Naive thymus-derived CD8-positive, alpha-beta T cell (primary cell): ENCODE measurements at regions not wholly inside any gene's neighbourhood (a gene's known extent, or its start where the extent isn't known, plus 50 kb on each side); places are given as distances from the start of the nearest gene placed in this dataset.

Experiments used
- ATAC-seq, 2 donors: fragments of 150-1000 bp; cut with Tn5 transposase in 1 of 2; sonication (Bioruptor Pico), chemical (Tn5 transposase) in 1 of 2; 1 replicate in 1 of 2; 2 replicates in 1 of 2; pipeline ENCODE4 v1.10.0; 2021; ENCODE audit warnings: mild to moderate bottlenecking in 2 of 2, moderate library complexity in 2 of 2
- POLR2A ChIA-PET: fragments of 350-600 bp; sonication (Branson Sonifier 250); formaldehyde crosslinking; loops from one replicate; lab custom pipeline; 2021; ENCODE audit warnings: antibody characterized with exemption; lab: Charles Lee
- DNase-seq, 10 donors: peaks; one replicate each; pipeline versions ENCODE4 v3.0.0 to v3.0.0-alpha.2; 2020 to 2022
- H3K27ac Mint-ChIP-seq, 10 donors: one replicate each; pipeline ENCODE4 v1.8.0; 2020 to 2022; ENCODE audit warnings: mild to moderate bottlenecking in 10 of 10, mixed read lengths in 10 of 10, moderate library complexity in 4 of 10, inconsistent platforms in 1 of 10
- H3K27me3 Mint-ChIP-seq, 5 donors: one replicate each; pipeline ENCODE4 v1.8.0; 2021 to 2022; ENCODE audit warnings: mixed read lengths in 5 of 5
- H3K36me3 Mint-ChIP-seq, 3 donors: one replicate each; pipeline ENCODE4 v1.8.0; 2020 to 2022; ENCODE audit warnings: mixed read lengths in 3 of 3, mild to moderate bottlenecking in 2 of 3, inconsistent platforms in 1 of 3
- H3K4me1 Mint-ChIP-seq, 4 donors: one replicate each; pipeline ENCODE4 v1.8.0; 2021 to 2022; ENCODE audit warnings: mixed read lengths in 4 of 4
- H3K4me3 Mint-ChIP-seq, 10 donors: one replicate each; pipeline ENCODE4 v1.8.0; 2020 to 2022; ENCODE audit warnings: mild to moderate bottlenecking in 10 of 10, mixed read lengths in 10 of 10, moderate library complexity in 6 of 10, inconsistent platforms in 1 of 10
- H3K9me3 Mint-ChIP-seq, 9 donors: one replicate each; pipeline ENCODE4 v1.8.0; 2020 to 2022; ENCODE audit warnings: mixed read lengths in 9 of 9, mild to moderate bottlenecking in 3 of 9, inconsistent platforms in 1 of 9, moderate library complexity in 1 of 9

GRCh38 chr12:78395961-78396360 is 468.6 kb upstream of the SYT1 start:
- no peak overlapping the region for H3K4me3 Mint-ChIP-seq
- H3K36me3 Mint-ChIP-seq: no peaks in the 10 kb centered on the region
- DNase-seq (no peak), ATAC-seq (no peak)
- H3K27me3 Mint-ChIP-seq: no peaks in the 10 kb centered on the region
- H3K9me3 Mint-ChIP-seq: peaks cover 0 to 13% (median 0%) of the 10 kb centered on the region in 9 donors
- H3K27ac Mint-ChIP-seq: no peak overlapping the region
- POLR2A ChIA-PET: no interaction called here
- no peaks in the 10 kb centered on the region for H3K4me1 Mint-ChIP-seq

- Mint-ChIP-seq H3K36me3 (no peaks in the 10 kb centered on the region), H3K9me3 (peaks cover 0 to 13% (median 0%) of the 10 kb centered on the region in 9 donors), H3K27ac (no peak overlapping the region), H3K27me3 (no peaks in the 10 kb centered on the region), H3K4me3 (no peak overlapping the region), H3K4me1 (no peaks in the 10 kb centered on the region)
- no peak for ATAC-seq
- DNase-seq: no peak
- POLR2A ChIA-PET: no interaction called here
These were observed 468.0 kb upstream of the SYT1 start for GRCh38 chr12:78396538-78396937.

DNA sequence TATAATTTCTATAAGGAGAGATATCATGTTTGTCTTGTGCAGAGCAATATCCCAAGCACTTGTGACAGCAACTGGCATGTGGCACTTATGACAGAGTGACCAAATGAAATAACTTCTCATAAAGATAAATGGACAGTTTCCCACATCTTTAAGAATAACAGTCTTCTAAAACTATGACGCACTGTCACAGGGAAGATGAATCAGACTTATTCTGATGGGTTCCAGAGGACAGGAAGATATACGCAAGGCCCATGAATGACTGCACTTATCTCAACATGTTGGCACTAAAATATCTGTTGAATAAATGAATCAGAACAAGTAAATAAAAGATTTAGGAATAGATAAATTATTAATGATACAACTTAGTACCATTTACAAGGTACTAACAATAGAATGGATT is 465.8 kb upstream of the SYT1 start:
- Mint-ChIP-seq H3K4me1 (no peaks in the 10 kb centered on the region), H3K9me3 (peaks cover 0 to 13% (median 0%) of the 10 kb centered on the region in 9 donors)
- POLR2A ChIA-PET: no interaction called here

DNA sequence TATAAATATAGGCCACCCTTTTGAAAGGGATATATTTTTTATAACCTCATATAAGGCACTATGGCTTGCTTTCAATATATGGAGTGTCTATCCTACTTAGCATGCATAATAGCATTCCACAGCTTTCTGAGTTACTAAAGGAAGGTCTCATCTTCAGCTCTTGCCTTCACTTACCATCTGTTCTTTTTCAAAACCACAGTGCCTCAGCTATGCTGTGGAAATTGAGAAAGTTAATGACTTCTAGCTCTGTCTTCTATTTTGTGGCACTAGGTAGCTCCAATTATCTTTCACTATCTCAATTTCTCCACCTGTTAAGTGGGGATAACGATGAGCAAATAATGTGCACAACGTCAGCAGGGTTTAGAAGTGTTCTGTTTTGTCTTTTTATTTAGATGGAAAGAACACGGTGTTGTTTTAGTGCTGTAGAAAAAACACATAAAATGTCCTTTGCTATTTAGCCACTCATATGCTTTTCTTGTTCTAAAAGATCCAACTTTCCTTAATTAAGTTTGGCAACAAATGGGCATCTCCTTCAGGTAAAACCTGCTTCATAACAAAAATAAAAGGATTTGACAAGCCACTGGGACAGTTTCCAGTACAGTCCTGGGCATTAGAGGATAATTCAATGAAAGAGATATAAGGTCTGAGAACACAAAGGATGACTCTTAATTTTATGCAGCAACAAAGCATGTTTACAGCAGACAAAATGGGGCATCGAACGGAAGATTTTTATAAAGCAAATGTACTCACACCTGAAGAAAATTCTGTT is 462.0 kb upstream of the SYT1 start:
- H3K27ac Mint-ChIP-seq: no peak overlapping the region
- no peaks in the 10 kb centered on the region for H3K27me3 Mint-ChIP-seq
- no peak for DNase-seq
- H3K36me3 Mint-ChIP-seq: no peaks in the 10 kb centered on the region
- no peak overlapping the region for H3K4me3 Mint-ChIP-seq
- peaks cover 0 to 13% (median 3%) of the 10 kb centered on the region in 9 donors for H3K9me3 Mint-ChIP-seq
- no peak for ATAC-seq
- POLR2A ChIA-PET: no interaction called here
- H3K4me1 Mint-ChIP-seq: no peaks in the 10 kb centered on the region

More for the DNA sequence above, 465.8 kb upstream of the SYT1 start:
- Mint-ChIP-seq H3K27me3 (no peaks in the 10 kb centered on the region), H3K27ac (no peak overlapping the region), H3K36me3 (no peaks in the 10 kb centered on the region), H3K4me3 (no peak overlapping the region)
- DNase-seq (no peak), ATAC-seq (no peak)

- Mint-ChIP-seq H3K27ac (no peak overlapping the region), H3K4me1 (no peaks in the 10 kb centered on the region), H3K36me3 (no peaks in the 10 kb centered on the region), H3K9me3 (peaks cover 0 to 7% (median 2%) of the 10 kb centered on the region in 9 donors), H3K27me3 (no peaks in the 10 kb centered on the region), H3K4me3 (no peak overlapping the region)
- POLR2A ChIA-PET: no interaction called here
- DNase-seq (no peak), ATAC-seq (no peak)
These were observed 461.4 kb upstream of the SYT1 start for GRCh38 chr12:78403136-78403535.

GRCh38 chr12:78403681-78404080 is 460.9 kb upstream of the SYT1 start:
- peaks cover 0 to 7% (median 0%) of the 10 kb centered on the region in 9 donors for H3K9me3 Mint-ChIP-seq
- POLR2A ChIA-PET: interaction anchor here (0.7 kb wide), 1 partner anchor 1958 kb away, joined by 5 read pairs; no protein-coding TSS in a partner anchor
- H3K4me1 Mint-ChIP-seq: no peaks in the 10 kb centered on the region
- no peak overlapping the region for H3K4me3 Mint-ChIP-seq
- H3K36me3 Mint-ChIP-seq: no peaks in the 10 kb centered on the region
- ATAC-seq (no peak), DNase-seq (no peak)
- no peaks in the 10 kb centered on the region for H3K27me3 Mint-ChIP-seq
- H3K27ac Mint-ChIP-seq: no peak overlapping the region

DNA sequence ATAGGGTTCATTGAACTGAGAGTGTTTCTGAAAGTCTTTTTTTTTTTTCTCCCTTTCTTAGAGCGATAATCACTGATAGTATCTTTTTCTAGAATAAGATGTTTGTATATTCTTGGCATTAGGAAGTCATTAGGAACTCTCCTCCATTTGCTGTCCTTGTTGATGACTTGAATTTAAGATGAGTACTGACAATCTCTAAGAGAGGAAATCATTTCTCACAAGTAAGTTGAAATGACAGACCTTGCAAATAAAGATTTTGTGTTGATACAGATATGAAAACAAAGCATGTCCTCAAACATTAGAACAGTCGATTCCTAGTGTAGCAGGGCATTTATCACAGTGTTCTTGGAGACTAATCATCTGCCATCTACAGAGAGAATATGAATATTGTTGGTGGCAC is 458.4 kb upstream of the SYT1 start:
- Mint-ChIP-seq H3K27me3 (no peaks in the 10 kb centered on the region), H3K9me3 (peaks cover 0 to 7% (median 0%) of the 10 kb centered on the region in 9 donors), H3K4me3 (no peak overlapping the region), H3K4me1 (no peaks in the 10 kb centered on the region), H3K27ac (no peak overlapping the region), H3K36me3 (no peaks in the 10 kb centered on the region)
- DNase-seq: no peak
- no peak for ATAC-seq
- POLR2A ChIA-PET: no interaction called here

GRCh38 chr12:78406828-78407227 is 457.7 kb upstream of the SYT1 start:
- H3K4me3 Mint-ChIP-seq: no peak overlapping the region
- no peaks in the 10 kb centered on the region for H3K27me3 Mint-ChIP-seq
- no peak for DNase-seq
- H3K4me1 Mint-ChIP-seq: no peaks in the 10 kb centered on the region
- no peak for ATAC-seq
- no peak overlapping the region for H3K27ac Mint-ChIP-seq
- no peaks in the 10 kb centered on the region for H3K36me3 Mint-ChIP-seq
- peaks cover 0 to 10% (median 0%) of the 10 kb centered on the region in 9 donors for H3K9me3 Mint-ChIP-seq
- POLR2A ChIA-PET: no interaction called here

GRCh38 chr12:78407722-78408121 is 456.9 kb upstream of the SYT1 start:
- ATAC-seq (no peak), DNase-seq (no peak)
- Mint-ChIP-seq H3K27me3 (no peaks in the 10 kb centered on the region), H3K9me3 (peaks cover 0 to 10% (median 0%) of the 10 kb centered on the region in 9 donors), H3K27ac (no peak overlapping the region), H3K4me1 (no peaks in the 10 kb centered on the region), H3K4me3 (no peak overlapping the region), H3K36me3 (no peaks in the 10 kb centered on the region)
- POLR2A ChIA-PET: no interaction called here

DNA sequence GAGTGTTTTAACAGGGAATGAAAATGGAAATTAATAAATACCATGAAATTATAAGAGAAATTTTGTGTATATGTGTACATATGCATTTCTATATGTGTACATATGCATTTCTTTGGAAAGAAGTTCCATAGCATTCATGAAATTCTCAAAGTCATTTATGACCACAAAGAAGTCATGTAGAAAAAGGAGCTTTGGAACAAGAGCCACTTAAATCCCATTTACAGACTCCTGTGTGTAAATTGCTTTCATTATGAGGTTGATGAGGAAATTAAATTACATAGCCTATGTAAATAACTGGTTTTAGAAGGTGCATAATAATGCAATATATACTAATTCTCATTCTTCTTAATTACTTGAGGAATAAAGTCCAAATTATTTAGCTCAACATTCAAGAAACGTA is 450.5 kb upstream of the SYT1 start:
- Mint-ChIP-seq H3K36me3 (no peaks in the 10 kb centered on the region), H3K4me3 (no peak overlapping the region), H3K9me3 (peaks cover 0 to 17% (median 3%) of the 10 kb centered on the region in 9 donors), H3K4me1 (peaks cover 0 to 2% (median 0%) of the 10 kb centered on the region in 4 donors), H3K27me3 (no peaks in the 10 kb centered on the region), H3K27ac (no peak overlapping the region)
- no peak for ATAC-seq
- POLR2A ChIA-PET: no interaction called here
- DNase-seq: no peak

GRCh38 chr12:78418919-78419318 is 445.7 kb upstream of the SYT1 start:
- H3K27me3 Mint-ChIP-seq: no peaks in the 10 kb centered on the region
- no peak overlapping the region for H3K27ac Mint-ChIP-seq
- peaks cover 0 to 17% (median 4%) of the 10 kb centered on the region in 9 donors for H3K9me3 Mint-ChIP-seq
- H3K4me1 Mint-ChIP-seq: peaks cover 0 to 3% (median 0%) of the 10 kb centered on the region in 4 donors
- H3K36me3 Mint-ChIP-seq: no peaks in the 10 kb centered on the region
- POLR2A ChIA-PET: no interaction called here
- ATAC-seq (no peak), DNase-seq (no peak)
- H3K4me3 Mint-ChIP-seq: no peak overlapping the region

- no peaks in the 10 kb centered on the region for H3K27me3 Mint-ChIP-seq
- no peak overlapping the region for H3K27ac Mint-ChIP-seq
- peaks cover 0 to 3% (median 0%) of the 10 kb centered on the region in 4 donors for H3K4me1 Mint-ChIP-seq
- H3K9me3 Mint-ChIP-seq: peaks cover 0 to 17% (median 2%) of the 10 kb centered on the region in 9 donors
- no peaks in the 10 kb centered on the region for H3K36me3 Mint-ChIP-seq
- ATAC-seq (no peak), DNase-seq (no peak)
- POLR2A ChIA-PET: no interaction called here
- no peak overlapping the region for H3K4me3 Mint-ChIP-seq
These were observed 445.1 kb upstream of the SYT1 start for GRCh38 chr12:78419513-78419912.

DNA sequence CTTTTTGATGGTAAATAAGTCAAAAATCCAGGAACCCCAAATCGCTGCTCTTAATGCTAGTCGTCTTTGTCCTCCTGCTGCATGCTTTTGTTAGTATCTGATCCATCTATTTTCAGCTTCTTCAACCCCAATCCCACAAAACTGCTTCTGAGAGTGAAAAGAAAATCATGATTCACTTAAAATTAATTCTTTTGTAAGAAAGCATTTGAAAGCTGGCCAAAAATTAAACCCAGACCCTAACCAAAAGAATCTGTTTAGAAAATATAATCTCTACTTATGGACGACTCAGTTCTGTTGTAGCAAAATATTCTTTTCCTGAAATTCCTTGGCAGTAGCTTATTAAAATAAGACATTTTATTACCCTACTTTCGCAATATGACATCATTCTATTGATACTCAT is 443.6 kb upstream of the SYT1 start:
- no peak for DNase-seq
- H3K36me3 Mint-ChIP-seq: no peaks in the 10 kb centered on the region
- POLR2A ChIA-PET: no interaction called here

DNA sequence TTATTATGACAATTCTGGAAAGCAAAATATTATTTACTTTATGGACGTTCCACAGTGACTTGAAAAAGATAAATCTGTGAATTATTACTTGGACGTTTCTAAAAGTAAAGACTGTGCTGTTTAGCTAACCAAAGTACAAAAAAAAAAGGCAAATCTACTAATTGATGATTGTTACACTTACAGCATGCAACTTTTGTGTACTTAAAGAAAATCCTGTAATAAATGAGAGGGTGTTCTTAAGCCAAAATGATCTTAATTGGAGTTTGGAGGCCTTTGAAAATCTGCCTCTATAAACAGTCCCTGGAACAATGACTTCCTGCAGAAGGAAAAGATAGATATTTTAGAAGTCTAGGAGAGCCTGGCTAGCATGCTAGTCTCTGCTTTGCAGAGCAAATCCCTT is 434.0 kb upstream of the SYT1 start:
- Mint-ChIP-seq H3K36me3 (no peaks in the 10 kb centered on the region), H3K27me3 (no peaks in the 10 kb centered on the region), H3K4me3 (no peak overlapping the region), H3K27ac (no peak overlapping the region), H3K9me3 (peaks cover 0 to 15% (median 6%) of the 10 kb centered on the region in 9 donors), H3K4me1 (no peaks in the 10 kb centered on the region)
- no peak for ATAC-seq
- no peak for DNase-seq
- POLR2A ChIA-PET: no interaction called here

More for the DNA sequence above, 443.6 kb upstream of the SYT1 start:
- H3K27ac Mint-ChIP-seq: no peak overlapping the region
- H3K9me3 Mint-ChIP-seq: peaks cover 0 to 17% (median 2%) of the 10 kb centered on the region in 9 donors
- no peak for ATAC-seq
- no peak overlapping the region for H3K4me3 Mint-ChIP-seq
- H3K27me3 Mint-ChIP-seq: no peaks in the 10 kb centered on the region
- peaks cover 0 to 3% (median 0%) of the 10 kb centered on the region in 4 donors for H3K4me1 Mint-ChIP-seq
